K562 (cell line): ENCODE measurements at regions not wholly inside any gene's neighbourhood (a gene's known extent, or its start where the extent isn't known, plus 50 kb on each side); places are given as distances from the start of the nearest gene placed in this dataset.

ENCODE experiments used
- ATAC-seq: fragments of 200-7000 bp; cut with Tn5 transposase; 3 replicates; pipeline ENCODE4 v1.9.1; 2020; ENCODE audit warnings: moderate library complexity
- BruUV-seq: library from RNA; stranded (reverse); fragments of 400-500 nt; replicated peaks from 2 replicates; lab custom pipeline; 2021; lab: Mats Ljungman, UMichigan
- CTCF ChIA-PET: fragments of 300-600 bp; formaldehyde crosslinking; extraction: SDS; loops from one replicate; lab custom pipeline; 2021; ENCODE audit warnings: low intra/inter-chr PET ratio; lab: Yijun Ruan, JAX
- POLR2A ChIA-PET: fragments of 300-600, 350-650 bp; sonication (Branson Sonifier 250); formaldehyde crosslinking; extraction: SDS; loops from one replicate; lab custom pipeline; 2021; ENCODE audit warnings: antibody characterized with exemption, inconsistent platforms; lab: Yijun Ruan, JAX
- DNase-seq, 4 experiments: peaks; one replicate each; pipeline versions ENCODE4 v3.0.0 to v3.0.0-alpha.2; 2011 to 2018; ENCODE audit warnings: low spot score in 3 of 4, mixed read lengths in 3 of 4; ENCODE audit errors: extremely low read depth in 1 of 4
- FAIRE-seq: peaks from 2 replicates; lab custom pipeline; 2011; peaks lifted over from hg19 to GRCh38; lab: Jason Lieb, UNC
- H2AFZ ChIP-seq: 2 replicates; pipeline ENCODE4 v1.6.0; 2011; ENCODE audit warnings: low read depth, low read length, control low read depth, inconsistent platforms
- H3K27ac ChIP-seq: fragments of 200-600 bp; 3 replicates; pipeline ENCODE4 v1.8.0; 2011; ENCODE audit warnings: low read depth, mild to moderate bottlenecking, control low read depth, inconsistent platforms, low read length, moderate library complexity, mixed read lengths; ENCODE audit errors: extremely low read depth
- H3K27me3 ChIP-seq, 2 experiments: fragments of 300-600 bp in 1 of 2; 2 replicates in 1 of 2; 3 replicates in 1 of 2; pipeline versions ENCODE4 v1.6.0 to v1.8.0; 2011; ENCODE audit warnings: inconsistent platforms in 2 of 2, low read length in 2 of 2, mild to moderate bottlenecking in 1 of 2, mixed read lengths in 1 of 2, moderate library complexity in 1 of 2; ENCODE audit not compliant: control insufficient read depth in 2 of 2, insufficient read depth in 2 of 2
- H3K36me3 ChIP-seq: fragments of 300-600 bp; 3 replicates; pipeline ENCODE4 v1.8.0; 2011; ENCODE audit warnings: mild to moderate bottlenecking, low read length, inconsistent platforms; ENCODE audit not compliant: control insufficient read depth, insufficient read depth
- H3K4me1 ChIP-seq, 2 experiments: fragments of 200-600 bp in 1 of 2; replicated peaks in 1 of 2; 2 replicates in 1 of 2; 3 replicates in 1 of 2; pipeline versions ENCODE4 v1.5.1 to v1.8.0; 2011; ENCODE audit warnings: inconsistent platforms in 2 of 2, low read length in 2 of 2, mild to moderate bottlenecking in 1 of 2, mixed read lengths in 1 of 2, moderate library complexity in 1 of 2; ENCODE audit not compliant: control insufficient read depth in 2 of 2, insufficient read depth in 2 of 2
- H3K4me2 ChIP-seq: 2 replicates; pipeline ENCODE4 v1.6.1; 2011; ENCODE audit warnings: low read length, control low read depth, inconsistent platforms, mixed read lengths; ENCODE audit not compliant: insufficient read depth
- H3K4me3 ChIP-seq: fragments of 200-600 bp; sonication (generic), shearing (Covaris generic); 2 replicates; pipeline ENCODE4 v1.5.1; 2016; ENCODE audit warnings: control low read depth, inconsistent platforms
- H3K79me2 ChIP-seq: fragments of 200-600 bp; 3 replicates; pipeline ENCODE4 v1.8.0; 2011; ENCODE audit warnings: low read length, inconsistent platforms; ENCODE audit not compliant: control insufficient read depth, insufficient read depth
- H3K9ac ChIP-seq, 2 experiments: 2 replicates each; pipeline versions ENCODE4 v1.6.0 to v1.6.1; 2011; ENCODE audit warnings: low read depth in 2 of 2, low read length in 2 of 2, control low read depth in 1 of 2, inconsistent platforms in 1 of 2, mild to moderate bottlenecking in 1 of 2, mixed read lengths in 1 of 2; ENCODE audit not compliant: insufficient read depth in 1 of 2
- H3K9me1 ChIP-seq: one replicate; pipeline ENCODE4 v1.6.0; 2011; ENCODE audit warnings: inconsistent platforms, mild to moderate bottlenecking, low read length, moderate library complexity; ENCODE audit not compliant: control insufficient read depth, insufficient read depth
- H3K9me3 ChIP-seq: replicated peaks from 2 replicates; pipeline ENCODE4 v1.5.1; 2011; ENCODE audit warnings: low read depth, low read length, inconsistent platforms; ENCODE audit not compliant: control insufficient read depth, insufficient read depth
- H4K20me1 ChIP-seq: replicated peaks from 2 replicates; pipeline ENCODE4 v1.6.1; 2011; ENCODE audit warnings: low read length, inconsistent platforms, mixed read lengths; ENCODE audit not compliant: control insufficient read depth, insufficient read depth
- BRD9 ChIP-seq: fragments of 450-650 bp; IDR thresholded peaks from 2 replicates; pipeline ENCODE4 v1.6.1; 2018; ENCODE audit warnings: low read depth; ENCODE audit not compliant: partially characterized antibody
- CCAR2 ChIP-seq: fragments of 200-400 bp; formaldehyde crosslinking; IDR thresholded peaks from 2 replicates; pipeline ENCODE4 v1.6.1; 2017; ENCODE audit warnings: mild to moderate bottlenecking, low read depth, low read length
- LARP7 ChIP-seq: fragments of 450-650 bp; IDR thresholded peaks from 2 replicates; pipeline ENCODE4 v1.6.1; 2016
- MTA3 ChIP-seq: fragments of 450-650 bp; formaldehyde crosslinking; IDR thresholded peaks from 2 replicates; pipeline ENCODE4 v1.6.1; 2017; ENCODE audit warnings: mild to moderate bottlenecking, borderline replicate concordance
- MTF1 ChIP-seq: fragments of 250-450 bp; sonication (Bioruptor Pico); IDR thresholded peaks from 2 replicates; pipeline ENCODE4 v1.9.0; 2021; ENCODE audit warnings: moderate library complexity, mild to moderate bottlenecking, inconsistent platforms, borderline replicate concordance
- PML ChIP-seq: IDR thresholded peaks from 2 replicates; pipeline ENCODE4 v1.6.1; 2012; ENCODE audit warnings: low read length, inconsistent platforms
- RBM39 ChIP-seq: fragments of 200-400 bp; formaldehyde crosslinking; optimal IDR thresholded peaks from 2 replicates; pipeline ENCODE3; 2018; ENCODE audit warnings: low read depth, low read length
- SMAD4 ChIP-seq: fragments of 250-450 bp; sonication (Bioruptor Pico); conservative IDR thresholded peaks from 2 replicates; pipeline ENCODE4 v1.8.0; 2021; ENCODE audit warnings: inconsistent platforms, mild to moderate bottlenecking, moderate library complexity
- SNRNP70 ChIP-seq: fragments of 200-400 bp; formaldehyde crosslinking; optimal IDR thresholded peaks from 2 replicates; pipeline ENCODE3; 2017; ENCODE audit warnings: low read depth, low read length
- ZNF143 ChIP-seq: sonication (generic); formaldehyde crosslinking; IDR thresholded peaks from 2 replicates; pipeline ENCODE4 v1.9.0; 2022; ENCODE audit warnings: mild to moderate bottlenecking, missing genetic modification reagents
- ZNF764 ChIP-seq: fragments of 250-450 bp; sonication (Bioruptor Pico); IDR thresholded peaks from 2 replicates; pipeline ENCODE4 v1.4.0; 2020; ENCODE audit warnings: low read depth, mild to moderate bottlenecking, moderate library complexity
- WGBS: fragments of 100-300 bp; shearing (Covaris generic); methylation state at CpG from one replicate; pipeline ENCODE4 v1.1.6; 2016; ENCODE audit warnings: low coverage, mixed read lengths; ENCODE audit not compliant: insufficient coverage; ENCODE audit errors: missing lambda C conversion rate; 5-methylcytosine and 5-hydroxymethylcytosine counted together
- in situ Hi-C: fragments of 300-500 bp; cut with MboI; formaldehyde crosslinking; loops from 4 replicates; pipeline ENCODE4 v1.15.0; 2018; ENCODE audit warnings: inconsistent platforms, mixed read lengths
- intact Hi-C: fragments of 100-400 bp; cut with micrococcal nuclease; formaldehyde crosslinking; loops from 2 replicates; pipeline ENCODE4 v1.14.2; 2022
- TF ChIP-seq, protein P1 (sequence below): sonication (generic); formaldehyde crosslinking; IDR thresholded peaks from 2 replicates; pipeline ENCODE4 v1.8.0; 2022; ENCODE audit warnings: mild to moderate bottlenecking, missing genetic modification reagents, borderline replicate concordance
- TF ChIP-seq, protein P2 (sequence below): sonication (generic); formaldehyde crosslinking; IDR thresholded peaks from 2 replicates; pipeline ENCODE4 v1.8.0; 2022; ENCODE audit warnings: mild to moderate bottlenecking, missing genetic modification reagents

DNA sequence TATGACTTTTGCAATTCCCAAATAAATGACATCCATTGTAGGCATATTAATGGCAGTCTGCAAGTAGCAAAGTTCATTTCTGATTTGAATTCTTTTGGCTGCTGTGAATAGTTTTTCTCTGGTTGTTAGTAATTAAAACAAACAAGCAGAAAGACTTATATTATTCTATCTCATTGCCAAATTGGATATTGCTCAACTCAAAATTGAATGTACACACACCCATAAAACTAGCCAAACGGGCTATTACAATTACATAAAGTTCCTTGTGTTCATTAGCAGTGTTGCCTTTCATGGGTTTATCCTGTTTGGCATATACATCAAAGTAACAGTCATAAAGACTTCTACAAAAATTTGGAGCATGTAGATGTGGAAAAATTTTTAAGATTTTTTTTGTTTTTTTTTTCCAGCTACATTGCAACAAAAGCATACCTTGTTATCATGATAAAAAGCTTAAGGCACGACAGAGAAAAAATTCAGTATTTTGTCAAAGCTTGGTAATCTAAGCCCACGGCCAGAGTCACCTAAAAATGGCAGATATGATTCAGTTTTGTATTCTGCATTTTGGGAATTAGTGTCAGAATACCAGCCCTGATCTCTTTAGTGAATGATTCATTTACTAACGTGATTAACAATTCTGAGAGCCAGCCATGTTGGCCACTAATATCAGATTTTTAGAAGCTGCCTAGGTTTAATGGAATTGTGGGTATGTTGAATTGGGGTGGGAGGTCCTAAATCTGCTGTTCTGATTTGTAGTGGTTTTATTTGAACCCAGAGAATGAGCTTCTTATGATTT is 108.4 kb downstream of the KLF5 start:
- in situ Hi-C loops (no loop called here), intact Hi-C loops (no loop called here)
- H3K9me1 ChIP-seq, result no peaks in the 10 kb centered on the region
- POLR2A ChIA-PET, result interaction anchor here (0.7 kb wide), 1 partner anchor 11 kb away, joined by 3 read pairs; no protein-coding TSS in a partner anchor
- no peaks in the 10 kb centered on the region for H3K79me2 ChIP-seq
- no TSS peak for BruUV-seq
- no peak overlapping the region for H2AFZ ChIP-seq
- no peak for ATAC-seq
- H4K20me1 ChIP-seq, result no peaks in the 10 kb centered on the region
- CTCF ChIA-PET, result no interaction called here
- TF ChIP-seq ZNF143 (CRISPR knock-in tag) (no peak), RBM39 (no peak), ZNF764 (CRISPR knock-in tag) (no peak), SNRNP70 (no peak), PML (no peak)
- H3K4me1 ChIP-seq, result no peaks in the 10 kb centered on the region
- H3K4me3 ChIP-seq, result no peak overlapping the region
- WGBS, result 0% methylated on average over 4 of the region's 4 CpGs
- no peak overlapping the region for H3K9ac ChIP-seq
- no peak for FAIRE-seq
- no peaks in the 10 kb centered on the region for H3K27me3 ChIP-seq
- no peaks in the 10 kb centered on the region for H3K9me3 ChIP-seq
- no peaks in the 10 kb centered on the region for H3K36me3 ChIP-seq
- no peak overlapping the region for H3K27ac ChIP-seq
- DNase-seq, result no peak
- H3K4me2 ChIP-seq, result no peak overlapping the region

DNA sequence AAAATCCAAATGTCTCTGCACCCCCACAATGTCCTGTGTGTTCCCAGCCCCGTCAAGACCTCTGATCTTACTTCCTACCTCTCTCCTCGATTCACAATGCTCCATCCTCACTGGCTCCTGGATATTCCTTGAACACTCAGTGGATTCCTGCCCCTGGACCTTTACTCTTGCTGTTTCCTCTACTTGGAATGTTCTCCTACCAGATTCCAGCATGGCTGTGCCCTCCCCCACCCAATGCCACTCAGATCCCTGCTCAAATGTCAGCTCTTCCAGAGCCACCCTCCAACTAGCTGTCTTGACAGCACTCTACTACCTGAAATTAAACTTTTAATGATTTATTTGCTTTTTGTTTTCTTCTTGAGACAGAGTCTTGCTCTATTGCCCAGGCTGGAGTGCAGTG is 107.4 kb downstream of the KLF5 start:
- no peak for FAIRE-seq
- WGBS, result 0% methylated on average over 2 of the region's 2 CpGs
- H3K36me3 ChIP-seq, result no peaks in the 10 kb centered on the region
- no peaks in the 10 kb centered on the region for H3K9me1 ChIP-seq
- BruUV-seq, result no TSS peak
- in situ Hi-C loops (no loop called here), intact Hi-C loops (no loop called here)
- no peaks in the 10 kb centered on the region for H3K27me3 ChIP-seq
- no peaks in the 10 kb centered on the region for H3K4me1 ChIP-seq
- ATAC-seq, result no peak
- H2AFZ ChIP-seq, result no peak overlapping the region
- H3K9ac ChIP-seq, result no peak overlapping the region
- ChIA-PET POLR2A (no interaction called here), CTCF (no interaction called here)
- no peak overlapping the region for H3K27ac ChIP-seq
- H3K9me3 ChIP-seq, result no peaks in the 10 kb centered on the region
- H3K79me2 ChIP-seq, result no peaks in the 10 kb centered on the region
- no peak overlapping the region for H3K4me2 ChIP-seq
- H4K20me1 ChIP-seq, result no peaks in the 10 kb centered on the region
- no peak for DNase-seq
- no peak overlapping the region for H3K4me3 ChIP-seq
- TF ChIP-seq CCAR2 (no peak), SMAD4 (CRISPR knock-in tag) (no peak), LARP7 (no peak), MTA3 (no peak), BRD9 (no peak), MTF1 (CRISPR knock-in tag) (no peak)
- TF ChIP-seq, protein P1, sequence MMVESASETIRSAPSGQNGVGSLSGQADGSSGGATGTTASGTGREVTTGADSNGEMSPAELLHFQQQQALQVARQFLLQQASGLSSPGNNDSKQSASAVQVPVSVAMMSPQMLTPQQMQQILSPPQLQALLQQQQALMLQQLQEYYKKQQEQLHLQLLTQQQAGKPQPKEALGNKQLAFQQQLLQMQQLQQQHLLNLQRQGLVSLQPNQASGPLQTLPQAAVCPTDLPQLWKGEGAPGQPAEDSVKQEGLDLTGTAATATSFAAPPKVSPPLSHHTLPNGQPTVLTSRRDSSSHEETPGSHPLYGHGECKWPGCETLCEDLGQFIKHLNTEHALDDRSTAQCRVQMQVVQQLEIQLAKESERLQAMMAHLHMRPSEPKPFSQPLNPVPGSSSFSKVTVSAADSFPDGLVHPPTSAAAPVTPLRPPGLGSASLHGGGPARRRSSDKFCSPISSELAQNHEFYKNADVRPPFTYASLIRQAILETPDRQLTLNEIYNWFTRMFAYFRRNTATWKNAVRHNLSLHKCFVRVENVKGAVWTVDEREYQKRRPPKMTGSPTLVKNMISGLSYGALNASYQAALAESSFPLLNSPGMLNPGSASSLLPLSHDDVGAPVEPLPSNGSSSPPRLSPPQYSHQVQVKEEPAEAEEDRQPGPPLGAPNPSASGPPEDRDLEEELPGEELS, result no peak
- TF ChIP-seq, protein P2, sequence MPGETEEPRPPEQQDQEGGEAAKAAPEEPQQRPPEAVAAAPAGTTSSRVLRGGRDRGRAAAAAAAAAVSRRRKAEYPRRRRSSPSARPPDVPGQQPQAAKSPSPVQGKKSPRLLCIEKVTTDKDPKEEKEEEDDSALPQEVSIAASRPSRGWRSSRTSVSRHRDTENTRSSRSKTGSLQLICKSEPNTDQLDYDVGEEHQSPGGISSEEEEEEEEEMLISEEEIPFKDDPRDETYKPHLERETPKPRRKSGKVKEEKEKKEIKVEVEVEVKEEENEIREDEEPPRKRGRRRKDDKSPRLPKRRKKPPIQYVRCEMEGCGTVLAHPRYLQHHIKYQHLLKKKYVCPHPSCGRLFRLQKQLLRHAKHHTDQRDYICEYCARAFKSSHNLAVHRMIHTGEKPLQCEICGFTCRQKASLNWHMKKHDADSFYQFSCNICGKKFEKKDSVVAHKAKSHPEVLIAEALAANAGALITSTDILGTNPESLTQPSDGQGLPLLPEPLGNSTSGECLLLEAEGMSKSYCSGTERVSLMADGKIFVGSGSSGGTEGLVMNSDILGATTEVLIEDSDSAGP (CRISPR knock-in tag), result no peak
